COLO668 (cell line): ENCODE measurements at regions not wholly inside any gene's neighbourhood (a gene's known extent, or its start where the extent isn't known, plus 50 kb on each side); places are given as distances from the start of the nearest gene placed in this dataset.
"Not testable (repeated sequence)": the region's sequence is repeated elsewhere in the genome, so short reads cannot be mapped to it uniquely, and the experiment has no call there.

Experiments used
- DNase-seq: peaks from one replicate; lab custom pipeline; 2025; ENCODE audit not compliant: unreplicated experiment; lab: John Stamatoyannopoulos, UW

DNA sequence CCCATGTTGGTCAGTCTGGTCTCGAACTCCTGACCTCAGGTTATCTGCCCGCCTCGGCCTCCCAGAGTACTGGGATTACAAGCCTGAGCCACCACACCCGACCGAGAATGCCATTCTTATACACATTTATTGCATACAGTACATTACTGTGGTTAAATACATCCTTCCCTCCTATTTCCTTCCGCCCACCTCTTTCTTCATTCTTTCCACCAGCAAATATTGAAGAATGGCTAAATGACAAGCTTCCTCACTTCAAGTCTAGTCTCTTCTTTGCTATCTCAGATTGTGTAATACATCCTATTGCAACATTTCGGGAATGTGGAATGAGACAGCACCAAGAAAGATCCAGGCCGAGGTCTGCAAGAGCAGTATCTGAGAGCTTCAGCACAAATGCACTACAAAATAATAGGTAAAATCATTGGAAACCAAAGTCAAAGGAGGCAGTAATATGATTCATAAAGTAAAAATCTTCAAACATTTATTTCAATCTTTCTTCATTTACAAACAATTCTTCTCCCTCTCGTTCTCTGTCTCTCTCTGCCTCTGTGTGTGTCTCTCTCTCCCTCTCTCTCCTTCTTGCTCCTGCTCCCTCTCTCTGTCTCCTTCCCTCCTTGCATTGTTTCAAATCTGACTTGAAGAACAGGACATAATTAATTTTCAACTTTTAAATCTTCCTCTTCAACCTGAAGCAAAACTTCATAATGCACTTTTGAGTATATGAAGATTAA lies 94.7 kb upstream of the TGFBR2 start:
- DNase-seq, result no peak

DNA sequence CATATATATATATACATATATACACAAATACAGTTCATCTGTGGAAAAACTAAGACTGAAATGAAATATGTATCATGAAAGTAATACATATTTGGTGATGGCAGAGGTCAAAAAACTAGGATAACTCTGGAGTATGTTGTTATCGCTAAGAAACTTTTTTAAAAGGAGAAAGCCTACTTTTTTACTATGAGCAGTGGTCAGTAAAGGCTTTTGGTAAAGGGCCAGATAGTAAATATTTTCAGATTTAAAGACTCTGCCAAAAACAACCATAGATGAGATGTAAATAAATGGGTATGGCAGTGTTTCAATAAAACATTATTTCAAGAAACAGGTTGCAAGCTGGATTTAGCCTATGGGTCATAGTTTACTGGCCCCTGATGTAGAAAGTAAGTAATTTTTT lies 93.8 kb upstream of the TGFBR2 start:
- no peak for DNase-seq

- no peak for DNase-seq
These were observed 92.8 kb upstream of the TGFBR2 start for GRCh38 chr3:30513374-30514152.

- no peak for DNase-seq
These were observed 90.2 kb upstream of the TGFBR2 start for GRCh38 chr3:30516238-30516637.

DNA sequence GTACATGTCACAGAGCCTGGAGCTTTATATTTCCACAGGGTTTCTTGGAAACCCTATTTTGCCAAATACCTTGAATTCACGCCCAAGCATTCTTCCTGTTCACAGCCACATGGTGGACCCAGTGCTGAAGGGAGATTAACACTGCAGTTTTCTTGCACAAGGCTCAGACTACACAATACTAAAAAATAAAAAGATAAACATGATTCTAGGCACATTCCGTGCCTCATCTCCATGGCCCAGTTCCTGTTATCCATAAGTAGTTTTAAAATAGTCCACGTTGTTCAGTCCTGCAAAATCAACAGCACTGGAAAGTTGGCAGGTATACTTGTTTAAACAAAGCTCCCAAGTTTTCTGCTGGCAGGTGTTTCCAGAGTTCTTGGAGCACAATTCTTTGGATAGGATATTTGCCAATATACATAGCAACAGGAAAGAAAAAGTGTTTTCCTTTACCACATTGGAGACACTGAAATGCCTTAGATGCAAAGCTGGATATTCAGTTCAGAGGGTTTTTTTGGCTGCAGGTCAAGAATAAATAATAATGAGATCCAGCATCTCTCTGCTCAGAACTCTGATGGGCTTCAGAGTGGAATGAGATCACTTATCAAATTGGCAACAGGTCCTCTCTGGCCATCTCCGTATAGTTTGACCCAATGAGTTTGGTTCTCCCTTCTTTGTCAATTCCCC lies 88.1 kb upstream of the TGFBR2 start:
- DNase-seq, result no peak

- no peak for DNase-seq
These were observed 87.5 kb upstream of the TGFBR2 start for GRCh38 chr3:30518872-30519271.

- no peak for DNase-seq
These were observed 85.7 kb upstream of the TGFBR2 start for GRCh38 chr3:30520699-30521098.

- no peak for DNase-seq
These were observed 85.2 kb upstream of the TGFBR2 start for GRCh38 chr3:30521156-30521715.

GRCh38 chr3:30522476-30522875 lies 83.9 kb upstream of the TGFBR2 start:
- no peak for DNase-seq

DNA sequence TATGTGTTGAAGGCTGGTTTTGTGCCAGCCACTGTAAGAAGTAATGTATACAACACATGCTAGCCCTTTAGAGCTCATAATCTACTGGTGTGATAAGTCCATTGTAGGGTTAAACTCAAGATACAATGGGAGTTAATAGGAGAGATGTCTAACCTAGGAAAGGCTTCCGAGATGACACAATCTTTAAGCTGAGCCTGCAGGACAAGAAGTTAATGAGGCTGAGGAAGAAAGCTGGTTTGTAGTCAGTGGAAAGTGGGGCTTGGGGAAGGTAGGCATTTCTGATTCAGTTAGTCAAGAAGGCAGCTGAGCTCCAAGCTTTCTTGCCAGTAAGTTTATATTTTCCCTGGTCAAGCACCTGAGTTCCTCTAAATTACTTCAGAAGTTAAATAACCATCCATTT lies 83.0 kb upstream of the TGFBR2 start:
- DNase-seq, result no peak

GRCh38 chr3:30524357-30525040 lies 81.9 kb upstream of the TGFBR2 start:
- no peak for DNase-seq

GRCh38 chr3:30526031-30526430 lies 80.4 kb upstream of the TGFBR2 start:
- no peak for DNase-seq

- no peak for DNase-seq
These were observed 79.2 kb upstream of the TGFBR2 start for GRCh38 chr3:30527186-30527585.

DNA sequence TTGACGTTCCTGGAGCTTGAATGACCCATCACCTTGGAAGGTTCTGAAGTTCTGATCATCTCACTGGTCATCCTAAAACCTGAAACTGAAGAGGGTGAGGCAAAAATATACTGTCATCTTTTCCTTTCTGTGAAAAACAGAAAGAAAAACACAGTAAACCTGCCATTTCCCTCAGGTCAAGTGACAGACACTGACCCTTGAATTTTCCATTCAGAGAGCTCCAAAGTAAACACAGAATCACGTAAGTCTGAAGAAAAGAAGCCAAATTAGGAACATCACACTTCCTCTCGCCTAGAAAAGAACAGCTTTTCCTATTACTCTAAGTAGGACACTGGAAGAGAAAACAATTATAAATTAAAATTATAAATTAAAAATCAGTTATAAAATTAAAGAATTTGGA lies 78.7 kb upstream of the TGFBR2 start:
- DNase-seq, result no peak

DNA sequence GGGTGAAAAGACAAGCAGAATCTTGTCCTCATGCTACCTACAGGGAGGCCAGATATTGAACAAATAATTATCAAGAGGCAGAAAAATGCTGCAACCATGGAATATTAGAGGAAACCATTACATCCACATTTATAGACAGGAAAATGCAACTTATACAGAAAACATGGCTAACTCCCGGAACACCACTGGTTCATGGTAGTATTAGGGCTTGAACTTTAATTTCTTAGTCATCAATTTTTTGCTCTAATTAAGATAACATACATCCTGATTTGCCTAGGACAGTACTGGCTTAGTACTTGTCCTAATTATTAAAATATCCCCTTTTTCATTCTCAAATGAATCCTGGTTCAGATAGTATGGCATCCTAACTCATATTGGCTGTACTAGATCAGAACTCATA lies 76.3 kb upstream of the TGFBR2 start:
- DNase-seq, result no peak

DNA sequence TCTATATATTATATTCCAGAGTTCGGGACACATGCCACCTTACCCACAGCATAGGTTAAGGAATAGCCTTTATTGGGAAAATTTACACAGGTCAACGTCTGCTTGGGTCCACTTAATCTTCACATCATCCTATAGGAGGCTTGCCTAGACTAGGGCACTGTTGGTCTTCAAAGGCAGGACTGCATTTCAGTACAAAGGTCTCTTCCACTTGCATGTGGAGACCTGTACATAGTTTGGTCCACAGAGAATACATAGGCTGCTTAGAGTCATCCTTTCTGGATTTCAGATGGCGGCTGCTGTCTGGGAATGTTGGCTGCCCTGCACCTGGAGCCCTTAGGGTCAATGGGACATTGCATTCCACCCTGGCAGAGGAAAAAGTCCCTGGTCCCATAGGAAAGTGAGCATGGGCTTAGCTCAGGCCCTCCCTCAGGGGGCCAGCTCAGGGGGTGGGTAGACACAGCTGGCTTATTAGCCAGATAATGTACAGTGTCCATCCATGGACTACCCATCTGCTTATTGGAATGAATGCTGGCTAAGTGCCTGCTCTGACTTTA lies 75.3 kb upstream of the TGFBR2 start:
- no peak for DNase-seq

GRCh38 chr3:30535525-30535924 lies 70.9 kb upstream of the TGFBR2 start:
- no peak for DNase-seq

- no peak for DNase-seq
These were observed 67.6 kb upstream of the TGFBR2 start for GRCh38 chr3:30538791-30539190.

GRCh38 chr3:30539206-30539605 lies 67.2 kb upstream of the TGFBR2 start:
- no peak for DNase-seq

- DNase-seq, result no peak
These were observed 66.6 kb upstream of the TGFBR2 start for GRCh38 chr3:30539772-30540171.

DNA sequence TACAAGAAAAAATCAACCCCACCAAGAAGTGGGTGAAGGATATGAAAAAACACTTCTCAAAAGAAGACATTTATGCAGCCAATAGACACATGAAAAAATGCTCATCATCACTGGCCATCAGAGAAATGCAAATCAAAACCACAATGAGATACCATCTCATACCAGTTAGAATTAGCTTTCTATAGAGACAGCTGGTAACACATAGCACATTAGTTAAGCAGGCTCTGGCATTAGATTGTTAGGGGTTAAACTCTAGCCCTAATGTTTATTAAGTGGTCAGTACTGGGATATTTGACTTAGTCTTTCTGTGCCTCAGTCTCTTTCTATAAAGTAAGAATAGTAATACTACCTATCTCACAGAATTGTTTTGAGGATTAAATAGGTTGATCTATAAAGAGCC lies 65.2 kb upstream of the TGFBR2 start:
- not testable (repeated sequence) for DNase-seq
